ENCODE measurements at regions not wholly inside any gene's neighbourhood (a gene's known extent, or its start where the extent isn't known, plus 50 kb on each side); places are given as distances from the start of the nearest gene placed in this dataset.

DNA sequence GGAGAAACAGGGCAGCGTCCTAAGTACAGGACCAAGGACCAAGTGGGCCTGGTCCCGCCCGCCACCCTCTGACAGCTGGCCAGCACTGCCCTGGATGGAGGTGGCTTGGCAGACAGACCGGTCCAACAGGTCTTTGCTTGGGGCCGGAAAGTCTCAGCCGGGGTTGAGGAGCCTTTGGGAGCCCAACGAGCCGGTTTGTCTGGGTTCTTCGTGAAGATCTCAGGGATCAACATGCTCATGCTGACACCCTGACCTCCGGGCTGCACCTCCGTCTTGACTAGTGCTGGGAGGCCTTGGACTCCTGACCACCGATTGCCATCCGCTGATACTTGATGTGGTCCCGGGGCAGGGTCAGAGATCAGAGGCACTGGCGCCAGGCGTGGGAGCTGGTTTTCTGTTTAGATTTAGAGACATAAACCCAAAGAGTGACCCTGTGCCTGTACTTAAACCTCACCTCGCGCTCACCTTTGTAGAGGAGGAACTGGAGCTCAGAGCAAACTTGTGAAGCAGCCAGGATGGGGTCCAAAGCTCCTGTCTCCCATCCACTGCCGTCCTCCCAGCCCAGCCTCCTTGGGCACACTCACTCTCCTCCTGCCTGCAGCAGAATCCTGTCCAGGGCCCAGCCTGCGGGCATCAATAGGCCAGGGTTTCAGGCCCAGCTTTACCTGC is 92.1 kb upstream of the GSE1 start:
- TF ChIP-seq, protein P1, sequence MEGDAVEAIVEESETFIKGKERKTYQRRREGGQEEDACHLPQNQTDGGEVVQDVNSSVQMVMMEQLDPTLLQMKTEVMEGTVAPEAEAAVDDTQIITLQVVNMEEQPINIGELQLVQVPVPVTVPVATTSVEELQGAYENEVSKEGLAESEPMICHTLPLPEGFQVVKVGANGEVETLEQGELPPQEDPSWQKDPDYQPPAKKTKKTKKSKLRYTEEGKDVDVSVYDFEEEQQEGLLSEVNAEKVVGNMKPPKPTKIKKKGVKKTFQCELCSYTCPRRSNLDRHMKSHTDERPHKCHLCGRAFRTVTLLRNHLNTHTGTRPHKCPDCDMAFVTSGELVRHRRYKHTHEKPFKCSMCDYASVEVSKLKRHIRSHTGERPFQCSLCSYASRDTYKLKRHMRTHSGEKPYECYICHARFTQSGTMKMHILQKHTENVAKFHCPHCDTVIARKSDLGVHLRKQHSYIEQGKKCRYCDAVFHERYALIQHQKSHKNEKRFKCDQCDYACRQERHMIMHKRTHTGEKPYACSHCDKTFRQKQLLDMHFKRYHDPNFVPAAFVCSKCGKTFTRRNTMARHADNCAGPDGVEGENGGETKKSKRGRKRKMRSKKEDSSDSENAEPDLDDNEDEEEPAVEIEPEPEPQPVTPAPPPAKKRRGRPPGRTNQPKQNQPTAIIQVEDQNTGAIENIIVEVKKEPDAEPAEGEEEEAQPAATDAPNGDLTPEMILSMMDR (IDR thresholded peaks at IDR 0.05; ENCODE audit: insufficient read depth, low read depth, low read length), result no peak
- no peak for TF ChIP-seq EZH2 (IDR thresholded peaks at IDR 0.05; ENCODE audit: insufficient read depth, low read length)
